ENCODE measurements at regions not wholly inside any gene's neighbourhood (a gene's known extent, or its start where the extent isn't known, plus 50 kb on each side); places are given as distances from the start of the nearest gene placed in this dataset.
"Not testable (repeated sequence)": the region's sequence is repeated elsewhere in the genome, so short reads cannot be mapped to it uniquely, and the experiment has no call there.

DNA sequence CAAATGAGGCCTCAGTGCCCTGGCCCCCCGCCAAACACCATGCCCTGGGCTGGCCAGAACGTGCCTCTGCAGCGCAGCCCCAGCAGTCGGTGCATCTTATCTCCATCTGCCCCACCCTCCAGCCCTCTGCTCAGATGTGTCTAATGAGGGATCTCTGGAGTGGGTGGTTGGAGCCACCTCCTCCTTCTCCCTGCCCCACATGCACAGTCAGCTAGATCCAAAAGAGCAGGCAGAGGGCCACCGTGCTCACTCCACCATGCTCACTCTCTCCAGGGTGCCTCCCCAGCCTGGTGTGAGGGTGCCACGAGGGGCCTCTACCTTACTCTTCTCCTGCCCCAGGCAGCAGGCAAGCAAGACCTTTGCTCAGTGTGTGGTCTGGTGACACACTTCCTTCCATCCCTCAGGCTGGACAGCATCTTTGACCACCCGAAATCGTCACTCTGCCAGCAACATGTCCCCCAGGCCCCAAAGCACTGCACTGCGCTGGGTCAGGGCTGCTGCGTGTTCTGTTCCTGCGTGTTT lies 266.1 kb upstream of the HDAC4 start:
- no peak for DNase-seq

DNA sequence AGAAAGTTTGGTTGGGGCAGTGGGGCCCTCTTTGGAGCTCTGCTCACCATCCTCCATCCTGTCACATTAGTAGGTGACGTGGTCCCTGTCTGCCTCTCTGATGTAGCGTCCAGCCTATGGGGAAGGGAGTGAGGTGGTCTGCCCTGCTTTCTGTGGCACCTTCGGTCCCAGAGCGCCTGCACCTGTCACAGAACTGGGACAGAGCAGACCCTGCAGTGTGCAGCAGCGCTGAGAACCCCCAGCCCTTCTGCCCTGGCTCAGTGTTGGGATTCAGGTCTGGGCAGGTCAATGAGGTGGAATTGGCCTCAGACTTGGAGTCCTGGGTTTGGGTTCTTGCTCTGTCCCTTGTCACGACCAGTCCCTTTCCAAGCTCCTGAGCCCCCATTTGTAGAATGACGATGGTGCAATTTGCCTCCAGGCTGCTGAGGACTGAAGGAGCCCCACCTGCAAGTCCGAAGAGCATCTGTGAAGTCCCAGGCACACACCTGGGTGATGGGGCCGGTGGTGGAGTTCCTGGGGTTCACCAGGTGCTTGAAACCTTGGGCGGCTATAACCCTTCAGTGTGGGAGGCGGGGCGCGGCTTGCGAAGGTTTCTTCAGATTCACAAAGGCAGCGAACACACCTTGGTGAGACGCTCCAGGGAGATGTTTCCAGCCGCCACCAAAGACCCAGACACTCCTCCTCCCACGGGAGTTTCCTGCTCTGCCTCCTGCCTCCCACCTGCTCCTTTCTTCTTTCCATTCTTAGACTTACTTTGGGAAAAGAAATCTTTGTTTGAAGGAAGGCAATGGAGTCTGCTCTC lies 265.4 kb upstream of the HDAC4 start:
- no peak for DNase-seq

DNA sequence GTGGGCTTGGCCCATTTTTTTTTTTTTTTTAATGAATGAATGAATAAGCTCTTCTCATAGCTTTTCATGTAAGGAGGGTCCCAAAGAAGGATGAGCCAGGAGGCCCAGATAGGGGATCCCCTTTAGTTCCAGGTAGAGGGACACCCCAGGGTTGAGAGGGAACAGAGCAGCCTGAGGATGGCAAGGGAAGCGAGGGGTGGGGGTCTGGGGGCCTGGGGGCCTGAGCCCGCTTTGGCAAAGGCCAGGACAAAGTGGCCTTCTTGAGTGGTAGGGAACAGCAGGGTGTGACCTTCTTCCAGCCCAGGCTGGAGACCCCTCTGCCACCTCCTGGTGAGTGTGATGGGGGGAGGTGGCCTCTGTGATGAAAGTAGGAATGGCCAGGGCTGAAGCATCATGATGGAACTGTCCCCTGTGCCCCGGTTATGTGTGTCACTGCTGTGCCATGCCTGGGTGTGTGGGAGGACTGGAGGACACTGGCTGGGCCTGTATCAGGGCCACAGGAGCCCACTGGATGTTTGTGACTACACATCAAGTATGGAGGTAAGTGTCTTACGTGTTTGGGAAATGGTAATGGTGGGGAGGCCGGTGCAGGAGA lies 263.5 kb upstream of the HDAC4 start:
- DNase-seq: no peak

DNA sequence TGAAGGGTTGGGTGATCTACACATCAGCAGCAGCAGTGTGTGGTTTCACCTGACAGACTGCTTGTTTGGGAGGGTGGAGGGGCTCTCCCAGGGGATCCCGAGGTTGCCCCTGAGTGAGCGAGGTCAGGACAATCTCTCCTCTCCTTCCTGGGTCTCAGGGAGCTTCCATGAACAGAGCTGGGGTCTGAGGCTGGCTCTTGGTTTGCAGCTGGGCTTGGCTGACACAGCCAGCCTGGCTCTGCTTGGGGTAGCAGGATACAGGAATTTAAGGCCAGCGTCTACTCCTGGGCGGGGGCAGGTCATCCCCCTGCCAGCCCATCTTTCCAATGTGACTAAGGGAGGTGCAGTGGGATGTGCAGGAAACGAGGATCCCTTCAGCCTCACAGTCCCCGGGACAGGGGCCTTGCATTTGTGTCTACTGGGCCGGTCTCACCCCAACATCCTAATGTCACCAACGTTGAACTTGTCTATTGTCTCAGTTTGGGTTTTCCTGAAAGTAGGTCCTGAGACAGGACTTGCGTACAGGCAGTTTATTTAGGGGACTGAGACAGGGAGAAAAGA lies 262.6 kb upstream of the HDAC4 start:
- no peak for DNase-seq

DNA sequence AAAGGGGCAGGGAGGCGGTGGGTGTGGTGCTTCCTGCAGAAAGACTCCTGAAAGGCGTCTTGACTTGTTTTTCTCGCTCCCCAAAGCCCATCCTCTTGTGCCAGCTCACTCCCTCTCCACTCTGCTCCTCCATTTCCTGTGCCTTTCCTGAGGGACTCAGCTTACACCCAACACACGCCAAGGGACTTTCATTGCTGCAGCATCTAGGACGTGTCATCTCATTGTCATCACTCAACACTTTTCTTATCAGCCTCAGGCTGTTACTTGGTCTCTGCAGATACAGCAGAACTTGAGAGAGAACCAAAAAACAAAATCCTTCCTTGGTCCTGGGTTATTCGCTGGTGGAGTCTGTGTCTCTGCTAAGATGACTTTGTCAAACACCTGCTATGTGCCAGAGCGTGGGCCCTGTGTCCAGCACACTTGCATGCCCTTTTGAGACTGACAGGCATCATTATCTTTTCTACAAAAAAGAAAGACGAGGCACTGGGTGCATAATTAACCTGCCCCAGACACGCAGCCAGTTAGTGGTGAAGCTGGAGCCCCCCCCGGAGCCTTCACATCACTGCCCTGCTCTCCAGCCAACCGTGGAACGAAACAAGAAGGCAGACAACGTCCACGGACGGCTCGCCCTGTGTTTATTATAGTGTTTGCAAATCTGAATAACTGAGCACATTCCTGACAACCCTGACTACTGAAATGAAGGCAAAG lies 261.7 kb upstream of the HDAC4 start:
- DNase-seq: no peak

DNA sequence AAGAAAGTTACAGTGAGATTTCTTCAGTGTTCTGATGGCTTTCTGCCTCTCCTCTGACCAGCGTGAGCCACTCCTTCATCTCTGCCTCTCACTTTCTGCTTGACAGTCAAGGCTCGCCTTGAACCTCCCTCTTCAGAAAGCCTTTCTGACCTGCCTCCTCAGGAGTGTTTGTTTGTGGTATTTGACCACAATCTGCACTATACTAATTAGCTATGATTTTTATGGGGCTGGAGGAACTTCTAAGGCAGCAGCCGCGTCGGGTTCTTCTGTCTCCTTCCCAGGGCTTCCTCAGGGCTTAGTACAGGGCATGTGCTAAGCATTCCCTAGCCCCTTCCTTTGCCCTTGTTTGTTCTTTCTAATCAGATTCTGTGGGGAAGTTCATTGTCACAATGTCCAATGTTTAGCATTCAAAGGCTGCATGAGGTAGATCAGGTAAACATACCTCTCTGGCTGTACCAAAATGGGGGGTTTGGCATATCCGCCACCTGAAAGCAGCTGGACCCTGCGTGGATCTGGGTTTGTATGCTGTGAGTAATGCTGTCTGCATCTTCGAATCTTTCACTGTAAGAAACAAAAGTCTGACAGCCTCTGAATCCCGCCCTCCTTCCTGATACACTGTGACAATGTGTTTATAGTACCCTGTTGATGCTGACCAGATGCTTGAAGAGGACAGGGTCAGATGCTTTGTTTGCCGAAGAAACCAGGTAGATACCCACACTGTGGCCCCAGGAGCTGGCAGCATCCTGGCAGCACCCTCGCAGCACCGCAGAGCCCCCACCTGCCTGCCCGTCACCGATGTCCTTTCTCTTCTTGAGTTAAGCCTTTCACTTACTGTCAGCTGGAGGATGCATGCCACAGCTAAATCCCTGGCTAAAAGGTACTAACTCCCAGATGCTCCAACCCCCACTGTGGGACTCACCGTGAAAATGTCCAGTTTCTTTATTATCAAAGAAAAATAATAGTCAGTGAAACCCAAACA lies 260.8 kb upstream of the HDAC4 start:
- DNase-seq: no peak

DNA sequence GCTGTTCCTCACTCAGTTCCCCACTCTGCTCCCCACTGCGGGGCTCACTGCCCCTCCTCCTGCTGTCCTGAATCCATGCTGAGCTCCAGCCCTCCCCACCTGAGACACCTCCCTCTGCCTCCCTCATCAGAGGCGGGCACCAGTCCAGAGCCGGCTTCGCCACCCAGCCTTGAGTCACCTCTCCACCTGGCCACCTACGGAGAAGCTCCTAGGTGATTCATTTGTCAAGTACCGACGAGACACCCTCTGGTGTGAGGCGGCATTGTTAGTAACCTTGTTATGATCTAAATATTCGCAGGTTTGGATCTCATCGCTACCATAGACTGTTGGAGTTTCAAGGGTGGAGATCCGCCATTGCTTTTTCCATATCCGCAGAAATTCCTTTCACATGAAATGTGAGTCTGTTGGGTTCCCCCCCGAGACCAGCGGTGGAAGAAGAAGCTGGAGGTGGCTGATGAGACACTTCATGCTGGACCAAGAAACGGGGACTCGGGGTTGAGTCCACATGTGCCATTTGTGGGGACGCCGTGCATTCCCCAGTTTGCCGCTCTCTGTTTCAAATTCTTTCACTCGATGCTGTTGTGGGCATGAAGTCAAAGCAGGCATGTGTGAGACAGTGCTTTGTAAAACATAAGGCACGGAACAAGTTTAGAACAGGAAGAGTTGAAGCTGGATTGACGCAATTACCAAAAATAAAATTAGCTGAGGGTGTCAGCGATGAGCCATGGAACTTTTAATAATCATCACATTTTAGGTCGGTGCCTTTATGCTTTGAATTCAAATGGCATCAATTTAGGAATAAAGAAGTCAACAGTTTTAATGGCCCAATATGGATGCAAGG lies 259.8 kb upstream of the HDAC4 start:
- DNase-seq: no peak

DNA sequence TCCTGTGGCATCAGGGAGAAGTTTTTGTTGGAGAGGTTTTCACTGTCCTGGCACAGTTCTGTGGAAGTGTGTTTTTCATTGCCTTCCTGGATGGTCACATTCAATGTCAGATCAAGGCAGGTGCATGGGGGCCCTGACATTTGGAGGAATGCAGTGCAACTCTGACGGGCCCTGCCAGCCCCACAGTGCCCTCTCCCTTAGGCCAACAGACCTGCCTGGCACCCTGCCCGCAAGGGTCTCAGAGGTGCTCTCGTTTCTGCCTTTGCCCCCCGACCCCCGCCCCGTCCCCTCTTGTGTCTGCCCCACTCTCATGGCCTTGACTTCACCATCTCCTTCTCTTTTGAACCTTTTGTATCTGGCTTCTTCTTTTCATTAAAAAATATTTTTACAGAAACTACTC lies 257.2 kb upstream of the HDAC4 start:
- no peak for DNase-seq

DNA sequence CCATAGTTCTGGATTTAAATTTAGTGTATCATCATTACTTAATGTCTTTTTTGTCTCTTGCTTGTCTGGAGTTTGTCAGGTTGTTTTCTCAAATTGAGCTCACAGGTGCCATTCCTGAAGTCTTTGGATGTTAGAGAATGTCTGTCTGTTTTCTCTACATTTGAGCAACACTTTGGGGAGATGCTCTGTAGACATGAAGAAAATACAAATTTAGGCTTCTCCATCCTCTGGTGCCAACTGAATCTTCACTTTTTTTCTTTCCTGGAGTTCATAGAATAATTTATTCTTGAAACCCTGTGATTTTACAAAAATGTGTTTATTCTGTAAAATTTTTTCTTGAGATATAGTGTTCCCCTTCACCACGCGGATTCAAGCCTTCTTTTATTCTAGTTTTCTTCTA lies 256.4 kb upstream of the HDAC4 start:
- no peak for DNase-seq

DNA sequence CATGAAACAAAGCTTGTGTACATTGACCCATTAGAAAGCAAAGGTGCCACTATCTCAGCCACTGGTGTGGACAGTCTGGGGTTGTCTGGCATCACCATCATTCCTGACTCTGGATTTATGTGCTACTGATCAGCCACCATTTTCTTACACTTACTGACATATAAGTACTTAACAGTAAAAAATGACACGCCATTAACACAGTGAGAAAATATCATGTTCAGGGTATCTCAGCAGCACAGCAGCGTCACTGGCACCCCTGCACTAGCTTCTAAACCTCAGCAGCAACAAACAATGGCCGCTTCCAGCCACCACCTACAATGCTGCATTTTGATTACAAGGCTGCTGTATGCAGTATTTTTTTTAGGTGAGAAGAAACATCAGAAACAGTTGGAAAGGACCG lies 253.4 kb upstream of the HDAC4 start:
- no peak for DNase-seq

DNA sequence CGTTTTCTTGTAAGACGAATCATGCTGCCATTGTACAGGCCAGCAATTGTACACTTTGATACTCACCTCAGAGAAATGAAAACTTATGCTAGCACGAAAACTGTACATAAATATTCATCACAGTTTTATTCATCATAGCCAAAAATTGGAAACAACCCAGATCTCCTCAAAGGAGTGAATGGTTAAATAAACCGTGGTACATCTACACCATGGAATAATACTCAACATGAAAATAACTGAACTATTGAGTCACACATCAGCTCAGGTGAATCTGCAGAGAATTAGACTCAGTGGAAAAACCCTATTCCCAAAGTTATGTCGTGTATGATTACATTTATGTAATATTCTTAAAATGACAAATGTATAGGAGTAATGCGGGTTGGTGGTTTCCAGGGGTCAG lies 251.0 kb upstream of the HDAC4 start:
- no peak for DNase-seq

DNA sequence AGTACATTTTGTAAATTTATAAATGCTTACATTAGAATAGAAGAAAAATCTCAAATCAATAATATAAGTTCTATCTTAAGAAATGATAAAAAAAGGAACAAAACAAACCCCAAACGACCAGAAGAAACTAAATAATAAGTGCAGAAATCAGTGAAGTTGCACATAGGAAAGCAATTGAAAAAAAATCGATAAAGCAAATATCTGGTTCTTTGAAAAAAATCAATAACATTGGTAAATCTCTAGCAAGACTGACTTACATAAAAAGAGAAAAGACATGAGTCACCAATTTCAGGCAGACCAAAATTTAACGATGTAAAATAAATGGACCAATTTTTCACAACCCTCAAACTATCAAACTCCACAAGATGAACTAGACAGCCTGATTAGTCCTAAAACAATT lies 249.9 kb upstream of the HDAC4 start:
- DNase-seq: no peak

DNA sequence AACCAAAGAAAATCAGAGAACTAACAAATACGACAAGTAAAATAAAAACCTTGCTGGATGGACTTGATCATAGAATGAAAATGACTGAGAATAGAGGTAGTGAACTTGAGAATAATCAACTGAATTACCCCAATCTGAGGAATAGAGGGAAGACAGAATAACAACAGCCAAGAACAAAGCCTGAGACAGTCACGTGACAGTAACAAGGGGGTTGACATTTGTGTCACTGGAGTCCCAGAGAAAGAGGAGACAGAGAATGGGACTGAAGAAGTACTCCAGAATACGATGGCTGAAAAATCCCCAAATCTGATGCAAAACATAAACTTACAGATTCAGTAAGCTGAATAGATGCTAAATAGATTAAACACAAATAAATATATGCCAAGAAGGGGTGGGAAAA lies 248.5 kb upstream of the HDAC4 start:
- DNase-seq: no peak

DNA sequence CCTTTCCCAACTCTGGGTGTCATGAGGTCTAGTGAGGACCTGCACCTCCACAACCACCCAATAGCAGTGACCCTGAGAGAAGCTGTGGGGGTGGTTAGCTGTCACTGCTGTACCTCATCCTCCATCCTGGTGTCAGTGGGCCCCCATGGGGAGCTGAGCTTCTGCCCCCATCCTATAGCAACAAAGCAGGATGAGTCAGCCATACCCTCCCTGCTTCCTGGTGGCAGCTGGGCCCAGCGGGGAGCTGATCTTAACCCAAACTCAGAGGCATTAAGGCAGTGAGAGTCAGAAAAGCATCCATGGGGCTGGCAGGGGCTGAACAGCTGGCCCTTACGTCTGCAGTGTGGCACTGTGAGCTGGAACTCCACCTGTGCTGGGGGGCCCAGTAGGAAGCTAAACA lies 247.8 kb upstream of the HDAC4 start:
- DNase-seq: no peak

DNA sequence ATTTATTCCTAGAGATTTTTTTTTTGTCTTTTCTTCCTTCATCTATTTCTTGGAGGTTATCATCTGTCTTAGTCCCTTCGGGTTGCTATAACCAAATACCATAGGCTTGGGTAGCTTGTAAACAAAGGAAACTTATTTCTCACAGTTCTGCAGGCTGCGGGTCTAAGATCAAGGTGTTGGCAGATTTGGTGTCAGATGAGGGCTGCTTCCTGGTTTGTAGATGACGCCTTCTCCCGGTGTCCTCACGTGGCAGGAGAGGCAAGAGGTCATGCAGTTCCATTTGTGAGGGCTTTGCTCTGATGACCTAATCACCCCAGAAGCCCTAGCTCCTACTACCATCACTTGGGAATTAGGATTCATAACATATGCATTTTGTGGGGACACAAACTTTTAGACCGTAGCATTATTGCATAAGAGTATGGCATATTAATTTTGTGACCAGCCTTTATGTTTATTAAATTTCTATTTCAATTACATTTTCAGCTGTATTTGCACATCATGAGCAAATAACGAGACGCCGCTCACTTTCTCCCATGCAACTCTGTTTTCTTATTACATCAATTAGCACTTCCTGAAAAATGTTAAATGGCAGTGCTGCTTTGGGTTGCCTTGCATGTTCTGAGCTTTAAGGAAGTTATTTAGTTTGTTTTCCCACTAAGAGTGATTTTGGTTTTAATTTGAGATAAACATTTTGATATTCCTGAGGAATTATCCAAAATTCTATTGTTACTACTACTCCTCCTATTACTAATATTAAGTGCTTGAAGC lies 246.4 kb upstream of the HDAC4 start:
- no peak for DNase-seq

DNA sequence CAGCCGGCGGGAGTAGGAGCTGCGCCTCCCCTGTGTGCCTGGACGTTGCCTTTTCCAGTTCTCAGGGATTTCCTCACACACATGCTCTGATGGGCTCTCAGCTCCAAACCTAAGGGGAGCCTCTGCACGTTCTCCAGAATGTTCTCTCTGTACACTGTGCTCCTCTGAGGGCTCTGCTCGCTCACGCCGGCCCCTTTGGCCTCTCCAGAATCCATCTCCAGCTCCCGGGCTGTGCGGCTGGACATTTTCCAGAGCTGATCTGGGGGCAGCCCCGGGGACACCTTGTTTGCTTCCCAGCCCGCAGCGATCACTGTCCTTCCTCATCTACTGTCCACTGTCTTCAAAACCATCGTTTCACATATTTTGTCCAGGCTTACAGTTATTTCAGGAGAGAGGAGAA lies 245.4 kb upstream of the HDAC4 start:
- no peak for DNase-seq

DNA sequence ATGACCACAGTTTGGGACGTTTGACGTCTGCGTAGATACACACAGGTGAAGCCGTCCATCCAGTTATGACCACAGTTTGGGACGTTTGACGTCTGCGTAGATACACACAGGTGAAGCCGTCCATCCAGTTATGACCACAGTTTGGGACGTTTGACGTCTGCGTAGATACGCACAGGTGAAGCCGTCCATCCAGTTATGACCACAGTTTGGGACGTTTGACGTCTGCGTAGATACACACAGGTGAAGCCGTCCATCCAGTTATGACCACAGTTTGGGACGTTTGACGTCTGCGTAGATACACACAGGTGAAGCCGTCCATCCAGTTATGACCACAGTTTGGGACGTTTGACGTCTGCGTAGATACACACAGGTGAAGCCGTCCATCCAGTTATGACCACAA lies 243.8 kb upstream of the HDAC4 start:
- DNase-seq: not testable (repeated sequence)

DNA sequence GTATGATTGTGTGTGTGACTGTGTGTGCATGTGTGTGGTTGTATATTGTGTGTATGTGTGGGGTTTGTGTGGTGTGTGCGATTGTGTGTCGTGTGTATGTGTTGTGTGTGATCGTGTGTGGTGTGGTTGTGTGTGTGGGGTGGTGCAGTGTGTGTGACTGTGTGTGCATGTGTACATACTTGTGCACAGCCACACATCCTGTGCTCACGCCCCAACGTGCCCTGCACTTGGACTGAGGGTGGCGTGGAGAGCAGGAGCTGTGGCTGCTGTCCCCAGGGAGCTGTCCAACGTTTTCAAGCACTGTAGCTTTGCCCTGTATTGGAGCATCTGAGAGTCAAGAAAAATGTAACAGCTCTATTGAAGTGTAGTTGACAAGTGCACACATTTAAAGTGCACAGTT lies 243.2 kb upstream of the HDAC4 start:
- no peak for DNase-seq

DNA sequence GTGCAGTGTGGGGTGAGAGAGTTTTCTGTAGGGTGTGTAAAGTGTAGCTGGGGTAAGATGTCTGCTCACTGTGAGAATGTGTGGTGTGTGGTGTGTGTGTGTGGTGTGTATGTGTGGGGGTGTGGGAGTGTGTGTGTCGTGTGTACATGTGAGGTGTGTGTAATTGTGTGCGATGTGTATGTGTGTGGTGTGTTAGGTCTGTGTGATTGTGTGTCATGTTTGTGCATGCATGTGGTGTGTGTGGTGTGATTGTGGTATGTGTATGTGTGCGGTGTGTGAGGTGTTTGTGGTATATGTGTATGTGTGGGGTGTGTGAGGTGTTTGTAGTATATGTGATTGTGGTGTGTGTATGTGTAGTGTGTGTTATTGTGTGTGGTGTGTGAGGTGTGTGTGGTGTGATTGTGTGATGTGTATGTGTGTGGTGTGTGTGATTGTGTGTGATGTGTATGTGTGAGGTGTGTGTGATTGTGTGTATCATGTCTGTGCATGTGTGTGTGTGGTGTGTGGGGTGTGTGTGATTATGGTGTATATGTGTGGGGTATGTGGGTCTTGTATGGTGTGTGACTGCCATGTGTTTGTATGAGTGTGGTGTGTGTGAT lies 241.7 kb upstream of the HDAC4 start:
- DNase-seq: no peak

DNA sequence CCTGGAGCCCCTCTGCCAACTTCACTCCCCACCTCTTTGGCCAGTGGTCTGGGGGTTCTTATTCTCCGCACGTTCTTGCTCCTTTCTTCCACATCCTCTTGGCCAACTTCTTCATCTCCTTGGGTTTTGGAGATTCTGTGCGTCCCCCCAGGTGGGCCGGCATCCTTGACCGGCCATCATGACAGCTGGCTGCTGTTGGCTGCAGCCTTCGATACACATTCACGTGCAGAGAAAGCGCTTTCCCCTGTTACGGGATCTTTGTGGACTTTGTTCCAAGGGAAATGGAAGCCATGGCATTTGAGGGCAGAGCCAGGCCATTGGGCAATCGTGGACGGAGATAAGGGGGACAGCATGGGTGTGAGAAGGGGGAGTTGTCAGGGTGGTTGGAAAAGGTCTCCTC lies 241.1 kb upstream of the HDAC4 start:
- DNase-seq: not testable (repeated sequence)

Measured in activated effector memory CD4-positive, alpha-beta T cell treated with anti-CD3 and anti-CD28 coated beads, Interleukin-2, amount 50 U/mL, for 16 hours (primary cell).